ENCODE measurements at regions not wholly inside any gene's neighbourhood (a gene's known extent, or its start where the extent isn't known, plus 50 kb on each side); places are given as distances from the start of the nearest gene placed in this dataset.

DNA sequence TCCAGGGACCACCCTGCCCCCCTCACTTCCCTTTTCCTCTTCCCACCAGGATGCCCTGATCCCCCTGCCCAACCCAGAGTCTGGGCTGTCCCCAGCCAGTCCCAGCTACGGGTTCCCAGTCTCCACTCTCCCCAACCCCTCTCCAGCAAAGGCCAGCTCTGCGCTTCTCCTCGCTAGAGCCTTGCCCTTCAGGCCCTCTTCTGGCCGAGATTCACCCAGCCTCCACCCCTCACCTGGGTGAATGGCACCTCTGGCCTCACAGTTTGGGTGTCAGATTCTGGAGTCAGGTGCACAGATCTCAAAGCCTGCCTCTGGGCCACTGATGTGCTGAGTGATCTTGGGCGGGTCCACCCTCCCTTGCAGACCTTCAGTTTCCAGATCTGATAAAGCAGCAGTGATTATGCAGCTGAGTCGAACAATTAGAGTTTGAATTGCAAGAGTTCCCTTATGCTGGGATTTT lies 185.6 kb upstream of the TNRC6C start:
- H3K4me1 Mint-ChIP-seq = peaks cover 0 to 13% (median 8%) of the 10 kb centered on the region in 4 donors
- H3K9me3 Mint-ChIP-seq = no peaks in the 10 kb centered on the region
- ATAC-seq (ENCODE audit: low read depth in 2 of 2) (no peak), DNase-seq (no peak)
- peaks cover 9% of the 10 kb centered on the region for H3K4me1 ChIP-seq (ENCODE audit: control insufficient read depth, insufficient read depth, low read length, poor library complexity, severe bottlenecking)
- H3K9me3 ChIP-seq (ENCODE audit: control insufficient read depth in 2 of 2, low read length in 2 of 2) = no peaks in the 10 kb centered on the region
- no peaks in the 10 kb centered on the region for H3K36me3 ChIP-seq (ENCODE audit: control insufficient read depth, insufficient read depth, low read length)
- H3K27me3 ChIP-seq (ENCODE audit: control insufficient read depth, insufficient read depth, low read length) = no peaks in the 10 kb centered on the region
- H3K27me3 Mint-ChIP-seq = peaks cover 4% of the 10 kb centered on the region
- H3K36me3 Mint-ChIP-seq = no peaks in the 10 kb centered on the region
- no peak overlapping the region for H3K4me3 Mint-ChIP-seq
- no peak overlapping the region for H3K4me3 ChIP-seq (ENCODE audit: low read depth, low read length)
- H3K27ac Mint-ChIP-seq = peak overlapping the region in 2 of 3 donors; percentile 65 to 82
- no peak overlapping the region for H3K27ac ChIP-seq (ENCODE audit: insufficient read depth, low read length, poor library complexity, severe bottlenecking)

DNA sequence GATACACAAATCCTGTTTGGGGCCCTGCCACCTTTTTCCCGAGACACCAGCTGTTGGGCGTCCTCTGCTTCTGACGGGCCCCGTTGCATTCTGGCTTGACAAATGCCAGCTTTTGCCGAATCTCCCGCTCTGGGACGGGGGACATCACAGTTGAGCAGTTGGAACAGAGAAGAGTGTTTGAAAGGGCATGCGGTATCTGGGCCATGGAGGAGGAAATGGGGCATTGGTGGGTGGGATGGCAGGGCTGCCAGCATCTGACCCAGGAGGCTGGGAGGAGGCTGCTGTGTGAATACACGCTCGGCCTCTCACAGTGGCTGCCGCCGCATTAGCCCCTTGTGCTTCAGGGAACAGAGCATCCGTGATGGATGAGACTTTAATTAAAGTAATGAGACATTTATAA lies 184.3 kb upstream of the TNRC6C start:
- no peak overlapping the region for H3K27ac ChIP-seq (ENCODE audit: insufficient read depth, low read length, poor library complexity, severe bottlenecking)
- H3K4me3 ChIP-seq (ENCODE audit: low read depth, low read length) = no peak overlapping the region
- Mint-ChIP-seq H3K9me3 (no peaks in the 10 kb centered on the region), H3K27ac (no peak overlapping the region), H3K36me3 (no peaks in the 10 kb centered on the region), H3K27me3 (peaks cover 4% of the 10 kb centered on the region), H3K4me3 (no peak overlapping the region), H3K4me1 (peaks cover 0 to 13% (median 8%) of the 10 kb centered on the region in 4 donors)
- no peaks in the 10 kb centered on the region for H3K9me3 ChIP-seq (ENCODE audit: control insufficient read depth in 2 of 2, low read length in 2 of 2)
- ATAC-seq (ENCODE audit: low read depth in 2 of 2) (no peak), DNase-seq (no peak)
- H3K27me3 ChIP-seq (ENCODE audit: control insufficient read depth, insufficient read depth, low read length) = no peaks in the 10 kb centered on the region
- H3K36me3 ChIP-seq (ENCODE audit: control insufficient read depth, insufficient read depth, low read length) = no peaks in the 10 kb centered on the region
- H3K4me1 ChIP-seq (ENCODE audit: control insufficient read depth, insufficient read depth, low read length, poor library complexity, severe bottlenecking) = peaks cover 9% of the 10 kb centered on the region

- H3K9me3 ChIP-seq (ENCODE audit: control insufficient read depth in 2 of 2, low read length in 2 of 2) = no peaks in the 10 kb centered on the region
- DNase-seq = no peak
- ATAC-seq (ENCODE audit: low read depth in 2 of 2) = no peak
- Mint-ChIP-seq H3K4me1 (peaks cover 0 to 10% (median 4%) of the 10 kb centered on the region in 4 donors), H3K9me3 (no peaks in the 10 kb centered on the region), H3K27ac (no peak overlapping the region), H3K27me3 (no peaks in the 10 kb centered on the region), H3K36me3 (no peaks in the 10 kb centered on the region), H3K4me3 (no peak overlapping the region)
- no peaks in the 10 kb centered on the region for H3K27me3 ChIP-seq (ENCODE audit: control insufficient read depth, insufficient read depth, low read length)
- peaks cover 5% of the 10 kb centered on the region for H3K4me1 ChIP-seq (ENCODE audit: control insufficient read depth, insufficient read depth, low read length, poor library complexity, severe bottlenecking)
- H3K36me3 ChIP-seq (ENCODE audit: control insufficient read depth, insufficient read depth, low read length) = no peaks in the 10 kb centered on the region
- H3K27ac ChIP-seq (ENCODE audit: insufficient read depth, low read length, poor library complexity, severe bottlenecking) = no peak overlapping the region
- H3K4me3 ChIP-seq (ENCODE audit: low read depth, low read length) = no peak overlapping the region
These were observed 179.6 kb upstream of the TNRC6C start for GRCh38 chr17:77778636-77779489.

DNA sequence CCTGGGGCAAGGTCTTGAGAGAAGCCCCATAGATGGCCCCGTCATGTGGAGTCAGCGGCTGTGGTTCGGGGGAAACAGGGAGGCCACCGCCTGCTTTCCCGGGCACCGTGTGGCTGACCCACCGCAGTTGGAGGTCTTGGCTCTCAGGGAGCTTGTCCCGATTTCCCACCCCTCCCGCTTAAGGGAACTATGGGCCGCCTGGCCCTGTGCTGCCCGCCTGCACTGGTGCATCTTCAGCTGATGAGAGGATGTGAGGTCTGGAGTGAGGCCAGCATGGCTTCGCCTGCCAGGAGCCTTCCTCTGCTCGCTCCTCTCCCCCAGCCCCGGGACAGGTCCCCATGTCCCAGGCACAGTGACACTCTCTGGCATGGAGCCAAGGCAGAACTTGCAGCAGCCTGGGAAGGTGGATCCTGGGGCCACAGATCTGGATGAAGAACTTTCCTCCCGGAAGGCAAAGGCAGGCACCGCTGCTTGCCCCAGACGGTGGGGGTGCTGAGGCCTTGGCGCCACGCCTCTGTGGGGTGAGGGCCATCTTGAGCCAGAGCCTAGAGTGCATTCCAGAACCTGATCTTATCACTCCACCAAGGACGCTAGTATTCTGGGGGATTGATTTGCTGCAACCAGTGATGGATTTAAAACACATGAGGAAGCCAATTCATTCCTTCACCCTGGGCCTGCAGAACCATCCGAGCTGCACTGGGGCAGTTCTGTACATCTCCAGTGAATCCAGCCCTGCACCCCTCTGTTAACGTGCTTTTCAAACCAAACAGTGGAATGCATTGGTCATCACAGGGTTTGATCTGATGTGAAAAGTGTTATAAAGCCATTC lies 178.6 kb upstream of the TNRC6C start:
- no peak overlapping the region for H3K27ac Mint-ChIP-seq

GRCh38 chr17:77781536-77781935 lies 177.0 kb upstream of the TNRC6C start:
- no peak overlapping the region for H3K4me3 Mint-ChIP-seq
- no peaks in the 10 kb centered on the region for H3K27me3 Mint-ChIP-seq
- H3K27ac ChIP-seq (ENCODE audit: insufficient read depth, low read length, poor library complexity, severe bottlenecking) = no peak overlapping the region
- no peaks in the 10 kb centered on the region for H3K27me3 ChIP-seq (ENCODE audit: control insufficient read depth, insufficient read depth, low read length)
- peaks cover 17% of the 10 kb centered on the region for H3K4me1 ChIP-seq (ENCODE audit: control insufficient read depth, insufficient read depth, low read length, poor library complexity, severe bottlenecking)
- no peaks in the 10 kb centered on the region for H3K36me3 ChIP-seq (ENCODE audit: control insufficient read depth, insufficient read depth, low read length)
- no peak overlapping the region for H3K4me3 ChIP-seq (ENCODE audit: low read depth, low read length)
- H3K9me3 ChIP-seq (ENCODE audit: control insufficient read depth in 2 of 2, low read length in 2 of 2) = no peaks in the 10 kb centered on the region
- H3K36me3 Mint-ChIP-seq = no peaks in the 10 kb centered on the region
- H3K4me1 Mint-ChIP-seq = peaks cover 3 to 27% (median 6%) of the 10 kb centered on the region in 4 donors
- no peak overlapping the region for H3K27ac Mint-ChIP-seq
- no peak for ATAC-seq (ENCODE audit: low read depth in 2 of 2)
- H3K9me3 Mint-ChIP-seq = no peaks in the 10 kb centered on the region
- DNase-seq = no peak

More for the DNA sequence above, 178.6 kb upstream of the TNRC6C start:
- H3K27me3 ChIP-seq (ENCODE audit: control insufficient read depth, insufficient read depth, low read length) = no peaks in the 10 kb centered on the region
- H3K9me3 ChIP-seq (ENCODE audit: control insufficient read depth in 2 of 2, low read length in 2 of 2) = no peaks in the 10 kb centered on the region
- no peak overlapping the region for H3K27ac ChIP-seq (ENCODE audit: insufficient read depth, low read length, poor library complexity, severe bottlenecking)
- Mint-ChIP-seq H3K4me3 (no peak overlapping the region), H3K9me3 (no peaks in the 10 kb centered on the region), H3K4me1 (peaks cover 3 to 21% (median 6%) of the 10 kb centered on the region in 4 donors), H3K27me3 (no peaks in the 10 kb centered on the region), H3K36me3 (no peaks in the 10 kb centered on the region)
- H3K36me3 ChIP-seq (ENCODE audit: control insufficient read depth, insufficient read depth, low read length) = no peaks in the 10 kb centered on the region
- ATAC-seq (ENCODE audit: low read depth in 2 of 2) (no peak), DNase-seq (no peak)
- H3K4me3 ChIP-seq (ENCODE audit: low read depth, low read length) = no peak overlapping the region
- H3K4me1 ChIP-seq (ENCODE audit: control insufficient read depth, insufficient read depth, low read length, poor library complexity, severe bottlenecking) = peaks cover 15% of the 10 kb centered on the region

DNA sequence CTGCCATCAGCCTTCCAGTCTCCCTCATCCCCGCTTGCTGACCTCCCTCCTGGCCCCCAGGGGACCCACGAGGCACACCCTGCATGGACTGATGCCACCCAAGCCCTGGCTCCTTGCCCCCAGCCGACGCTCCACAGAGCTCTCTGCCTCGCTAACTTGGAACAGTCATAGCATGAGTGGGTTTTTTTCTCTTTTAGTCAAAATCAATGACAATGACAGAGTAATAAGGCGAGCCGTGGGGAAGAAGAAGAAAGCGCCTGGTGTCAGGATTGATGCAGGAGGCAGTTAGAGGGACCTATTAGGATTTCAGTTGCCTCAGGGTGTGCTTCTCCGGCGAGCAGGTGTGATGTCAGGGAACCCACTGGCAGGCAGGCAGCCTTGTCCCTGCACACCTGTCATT lies 176.3 kb upstream of the TNRC6C start:
- peaks cover 3 to 27% (median 6%) of the 10 kb centered on the region in 4 donors for H3K4me1 Mint-ChIP-seq
- H3K27ac ChIP-seq (ENCODE audit: insufficient read depth, low read length, poor library complexity, severe bottlenecking) = no peak overlapping the region
- peak overlapping the region; percentile 26 to 74 (median 51) for H3K27ac Mint-ChIP-seq
- no peaks in the 10 kb centered on the region for H3K36me3 Mint-ChIP-seq
- H3K27me3 Mint-ChIP-seq = no peaks in the 10 kb centered on the region
- no peak overlapping the region for H3K4me3 Mint-ChIP-seq
- DNase-seq (no peak), ATAC-seq (ENCODE audit: low read depth in 2 of 2) (no peak)
- H3K4me3 ChIP-seq (ENCODE audit: low read depth, low read length) = no peak overlapping the region
- no peaks in the 10 kb centered on the region for H3K9me3 ChIP-seq (ENCODE audit: control insufficient read depth in 2 of 2, low read length in 2 of 2)
- peaks cover 17% of the 10 kb centered on the region for H3K4me1 ChIP-seq (ENCODE audit: control insufficient read depth, insufficient read depth, low read length, poor library complexity, severe bottlenecking)
- H3K27me3 ChIP-seq (ENCODE audit: control insufficient read depth, insufficient read depth, low read length) = no peaks in the 10 kb centered on the region
- H3K9me3 Mint-ChIP-seq = no peaks in the 10 kb centered on the region
- H3K36me3 ChIP-seq (ENCODE audit: control insufficient read depth, insufficient read depth, low read length) = no peaks in the 10 kb centered on the region

- Mint-ChIP-seq H3K36me3 (no peaks in the 10 kb centered on the region), H3K4me1 (peaks cover 3 to 27% (median 6%) of the 10 kb centered on the region in 4 donors), H3K9me3 (peaks cover 0 to 1% (median 0%) of the 10 kb centered on the region in 7 donors), H3K27ac (peak overlapping the region; percentile 26 to 74 (median 51)), H3K4me3 (no peak overlapping the region), H3K27me3 (no peaks in the 10 kb centered on the region)
- DNase-seq (no peak), ATAC-seq (ENCODE audit: low read depth in 2 of 2) (no peak)
- H3K27ac ChIP-seq (ENCODE audit: insufficient read depth, low read length, poor library complexity, severe bottlenecking) = no peak overlapping the region
- H3K4me3 ChIP-seq (ENCODE audit: low read depth, low read length) = no peak overlapping the region
- peaks cover 17% of the 10 kb centered on the region for H3K4me1 ChIP-seq (ENCODE audit: control insufficient read depth, insufficient read depth, low read length, poor library complexity, severe bottlenecking)
- H3K9me3 ChIP-seq (ENCODE audit: control insufficient read depth in 2 of 2, low read length in 2 of 2) = no peaks in the 10 kb centered on the region
- H3K36me3 ChIP-seq (ENCODE audit: control insufficient read depth, insufficient read depth, low read length) = no peaks in the 10 kb centered on the region
- H3K27me3 ChIP-seq (ENCODE audit: control insufficient read depth, insufficient read depth, low read length) = no peaks in the 10 kb centered on the region
These were observed 175.9 kb upstream of the TNRC6C start for GRCh38 chr17:77782611-77783010.
